MV-4-11 (cell line): ENCODE measurements at regions not wholly inside any gene's neighbourhood (a gene's known extent, or its start where the extent isn't known, plus 50 kb on each side); places are given as distances from the start of the nearest gene placed in this dataset.

Experiments used
- DNase-seq: peaks from one replicate; lab custom pipeline; 2025; lab: John Stamatoyannopoulos, UW

- DNase-seq, result no peak
Observed at GRCh38 chr17:72579990-72580320, 459.1 kb downstream of the SOX9 start.

DNA sequence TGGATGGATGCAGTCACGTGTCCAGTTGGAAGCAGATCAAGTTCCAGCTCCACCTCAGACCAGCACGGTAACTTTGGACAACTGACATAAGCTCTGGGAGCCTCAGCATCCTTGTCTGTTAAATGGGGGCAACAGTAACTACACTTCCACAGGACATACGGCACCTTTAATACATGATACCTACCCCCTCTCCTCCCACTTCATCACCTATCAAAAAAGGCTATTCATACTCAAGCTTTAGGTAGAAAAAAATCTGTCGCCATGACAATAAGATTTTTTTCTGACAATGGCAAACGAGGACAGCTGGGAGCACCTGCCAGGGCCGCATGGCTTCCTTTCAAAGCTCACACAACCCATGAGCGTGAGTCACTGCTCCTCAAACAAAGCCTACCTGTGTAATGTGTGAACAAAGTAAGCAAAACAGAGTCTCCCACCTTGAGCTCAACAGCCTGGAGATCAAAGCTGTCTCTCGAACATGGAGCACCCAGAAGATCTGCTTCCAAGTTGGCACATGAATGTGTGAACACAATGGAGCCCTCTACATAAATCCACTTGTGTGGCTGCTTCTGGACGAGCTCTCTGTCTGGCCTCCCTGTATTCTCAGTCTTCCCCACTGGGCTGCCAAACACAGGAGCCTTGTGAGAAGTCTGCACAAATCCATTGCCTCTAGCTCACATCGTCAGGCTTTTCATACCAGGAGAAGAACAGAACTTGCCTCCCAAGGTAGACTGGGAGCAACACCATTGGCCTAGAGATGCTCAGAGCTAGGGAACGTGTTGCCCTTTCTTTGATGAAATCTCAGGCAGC, 459.7 kb downstream of the SOX9 start:
- DNase-seq, result no peak

- no peak for DNase-seq
Observed at GRCh38 chr17:72587156-72587555, 466.3 kb downstream of the SOX9 start.

DNA sequence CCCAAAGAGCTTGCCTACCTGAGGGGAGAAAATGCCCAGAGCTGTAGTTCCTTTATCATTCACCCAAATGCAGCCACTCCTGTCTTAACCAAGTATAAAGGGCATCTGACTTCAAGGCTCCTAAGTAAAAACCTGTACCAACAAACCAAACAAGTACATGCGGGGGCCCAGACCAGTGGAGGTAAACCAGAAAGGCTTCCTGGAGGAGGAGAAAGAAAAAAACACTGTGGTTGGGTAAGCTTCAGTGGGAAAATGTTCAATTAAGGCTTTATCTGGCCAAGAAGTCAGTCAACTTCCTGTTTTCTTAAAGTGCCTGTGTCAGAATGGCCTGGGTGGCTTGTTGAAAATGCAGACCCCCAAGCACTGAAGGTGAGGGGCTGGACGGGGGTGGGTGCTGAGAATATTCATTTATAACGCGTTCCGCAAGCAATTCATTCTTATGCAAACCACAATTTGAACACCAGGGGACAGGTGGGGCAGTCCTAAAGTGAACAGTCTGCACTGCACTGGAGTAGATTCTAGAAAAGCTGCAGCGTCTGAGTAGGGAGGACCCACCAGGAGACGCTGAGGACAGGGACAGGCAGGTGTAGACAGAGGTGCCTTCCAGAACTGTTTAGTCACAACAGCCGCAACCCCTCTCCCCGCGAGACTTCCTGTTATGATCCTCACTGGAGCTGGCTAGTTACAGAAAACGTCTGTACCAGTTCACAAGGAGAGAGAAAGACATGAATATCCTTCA, 467.1 kb downstream of the SOX9 start:
- peak; percentile 57 for DNase-seq

- DNase-seq, result no peak
Observed at GRCh38 chr17:72588561-72588960, 467.7 kb downstream of the SOX9 start.

DNA sequence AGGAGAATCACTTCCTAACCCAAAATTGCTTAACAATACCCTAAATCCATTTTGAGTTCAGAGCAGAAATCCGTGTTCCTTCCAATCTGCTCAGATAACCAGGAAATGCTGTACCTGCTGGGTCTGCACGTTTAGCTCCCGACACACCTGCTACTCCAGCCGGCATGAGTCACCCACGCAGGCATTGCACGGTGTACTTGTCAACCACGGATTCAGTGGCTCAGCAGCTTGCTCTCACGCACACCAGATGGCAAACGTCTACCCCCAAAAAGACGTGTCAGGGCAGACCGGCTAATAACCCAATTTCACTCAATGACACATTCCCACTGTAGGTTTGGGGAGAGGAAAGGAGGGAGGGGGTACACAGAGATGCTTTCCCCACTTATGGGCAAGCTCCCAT, 468.1 kb downstream of the SOX9 start:
- no peak for DNase-seq

- DNase-seq, result no peak
Observed at GRCh38 chr17:72590382-72590781, 469.6 kb downstream of the SOX9 start.

- DNase-seq, result no peak
Observed at GRCh38 chr17:72590882-72591281, 470.1 kb downstream of the SOX9 start.

DNA sequence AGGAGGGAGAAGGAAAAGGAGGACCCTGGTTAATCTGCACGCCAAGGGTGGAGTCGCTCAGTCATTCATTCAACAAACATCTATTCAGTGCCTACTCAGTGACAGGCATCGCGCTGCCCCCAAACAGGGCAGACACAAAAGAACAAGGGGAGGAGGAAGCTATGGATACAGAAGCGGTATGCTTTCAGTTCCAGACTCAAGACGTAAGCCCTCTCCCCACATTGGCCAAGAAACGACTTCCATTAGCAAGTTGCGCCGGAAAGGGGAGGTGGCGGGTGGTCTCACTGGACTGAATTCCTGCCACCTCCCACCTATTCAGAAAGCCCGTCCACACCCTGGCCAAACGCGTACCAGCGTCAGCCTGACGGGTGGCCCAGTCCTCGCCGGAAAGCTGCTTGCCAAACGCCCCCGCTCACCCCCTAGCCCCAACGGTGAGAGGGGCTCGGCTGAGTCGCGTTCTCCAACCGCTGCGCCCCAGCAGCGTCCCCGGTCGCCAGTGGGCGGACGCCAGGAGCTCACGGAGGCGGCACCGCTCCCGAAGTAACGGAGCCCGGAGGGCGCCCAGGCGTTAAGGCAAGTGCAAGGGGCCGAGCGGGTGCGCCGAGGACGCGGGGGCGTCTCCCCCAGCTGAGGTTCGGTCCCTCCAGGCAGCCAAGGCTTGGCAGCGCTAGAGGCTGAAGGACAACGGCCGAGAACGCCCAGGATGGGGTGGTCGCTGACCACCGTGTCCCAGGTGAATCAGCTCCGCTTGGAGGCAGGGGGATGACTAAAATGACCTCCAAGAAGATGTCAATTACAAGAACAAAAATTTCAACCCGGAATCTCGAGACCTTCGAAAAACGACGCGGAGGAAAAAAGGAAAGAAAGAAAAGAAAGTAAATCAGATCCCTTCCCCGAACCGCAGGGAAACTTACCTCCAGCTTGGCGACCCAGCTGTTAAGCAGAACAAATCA, 470.7 kb downstream of the SOX9 start:
- no peak for DNase-seq

GRCh38 chr17:72592242-72592966, 471.6 kb downstream of the SOX9 start:
- DNase-seq, result no peak

- no peak for DNase-seq
Observed at GRCh38 chr17:72592967-72593325, 472.1 kb downstream of the SOX9 start.

GRCh38 chr17:72594248-72594647, 473.4 kb downstream of the SOX9 start:
- DNase-seq, result no peak
